ENCODE measurements at regions not wholly inside any gene's neighbourhood (a gene's known extent, or its start where the extent isn't known, plus 50 kb on each side); places are given as distances from the start of the nearest gene placed in this dataset.

DNA sequence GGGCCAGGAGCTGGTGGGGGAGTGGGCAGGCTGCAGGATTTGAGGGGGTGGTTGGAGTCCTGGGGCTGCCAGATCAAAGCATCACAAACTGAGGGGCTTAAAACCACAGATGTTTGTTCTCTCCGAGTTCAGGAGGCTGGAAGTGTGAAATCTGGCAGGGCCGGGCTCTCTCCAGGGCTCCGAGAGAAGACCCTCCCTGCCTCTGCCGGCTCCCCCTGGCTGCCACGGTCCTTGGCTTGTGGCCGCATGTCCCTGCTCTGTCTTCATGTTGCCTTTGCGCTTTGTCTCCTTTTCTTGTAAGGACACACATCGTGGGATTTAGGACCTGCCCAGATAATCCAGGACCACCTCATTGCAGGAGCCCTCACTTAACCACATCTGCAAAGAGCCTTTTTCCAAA, 139.8 kb upstream of the GSE1 start:
- TF ChIP-seq, protein P1, sequence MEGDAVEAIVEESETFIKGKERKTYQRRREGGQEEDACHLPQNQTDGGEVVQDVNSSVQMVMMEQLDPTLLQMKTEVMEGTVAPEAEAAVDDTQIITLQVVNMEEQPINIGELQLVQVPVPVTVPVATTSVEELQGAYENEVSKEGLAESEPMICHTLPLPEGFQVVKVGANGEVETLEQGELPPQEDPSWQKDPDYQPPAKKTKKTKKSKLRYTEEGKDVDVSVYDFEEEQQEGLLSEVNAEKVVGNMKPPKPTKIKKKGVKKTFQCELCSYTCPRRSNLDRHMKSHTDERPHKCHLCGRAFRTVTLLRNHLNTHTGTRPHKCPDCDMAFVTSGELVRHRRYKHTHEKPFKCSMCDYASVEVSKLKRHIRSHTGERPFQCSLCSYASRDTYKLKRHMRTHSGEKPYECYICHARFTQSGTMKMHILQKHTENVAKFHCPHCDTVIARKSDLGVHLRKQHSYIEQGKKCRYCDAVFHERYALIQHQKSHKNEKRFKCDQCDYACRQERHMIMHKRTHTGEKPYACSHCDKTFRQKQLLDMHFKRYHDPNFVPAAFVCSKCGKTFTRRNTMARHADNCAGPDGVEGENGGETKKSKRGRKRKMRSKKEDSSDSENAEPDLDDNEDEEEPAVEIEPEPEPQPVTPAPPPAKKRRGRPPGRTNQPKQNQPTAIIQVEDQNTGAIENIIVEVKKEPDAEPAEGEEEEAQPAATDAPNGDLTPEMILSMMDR (IDR thresholded peaks at IDR 0.05; ENCODE audit: unreplicated experiment in 3 of 3): no peak
- peaks cover 50% of the 10 kb centered on the region for H3K4me1 Mint-ChIP-seq
- no peaks in the 10 kb centered on the region for H3K9me3 Mint-ChIP-seq
- peak overlapping the region; percentile 43 to 88 (median 47) for H3K27ac Mint-ChIP-seq
- peaks cover 5% of the 10 kb centered on the region for H3K27me3 Mint-ChIP-seq (ENCODE audit: low read depth)
- peak overlapping the region; percentile 9 to 30 (median 11) for H3K4me3 Mint-ChIP-seq
- H3K36me3 Mint-ChIP-seq (ENCODE audit: low read depth): peaks cover 4% of the 10 kb centered on the region

DNA sequence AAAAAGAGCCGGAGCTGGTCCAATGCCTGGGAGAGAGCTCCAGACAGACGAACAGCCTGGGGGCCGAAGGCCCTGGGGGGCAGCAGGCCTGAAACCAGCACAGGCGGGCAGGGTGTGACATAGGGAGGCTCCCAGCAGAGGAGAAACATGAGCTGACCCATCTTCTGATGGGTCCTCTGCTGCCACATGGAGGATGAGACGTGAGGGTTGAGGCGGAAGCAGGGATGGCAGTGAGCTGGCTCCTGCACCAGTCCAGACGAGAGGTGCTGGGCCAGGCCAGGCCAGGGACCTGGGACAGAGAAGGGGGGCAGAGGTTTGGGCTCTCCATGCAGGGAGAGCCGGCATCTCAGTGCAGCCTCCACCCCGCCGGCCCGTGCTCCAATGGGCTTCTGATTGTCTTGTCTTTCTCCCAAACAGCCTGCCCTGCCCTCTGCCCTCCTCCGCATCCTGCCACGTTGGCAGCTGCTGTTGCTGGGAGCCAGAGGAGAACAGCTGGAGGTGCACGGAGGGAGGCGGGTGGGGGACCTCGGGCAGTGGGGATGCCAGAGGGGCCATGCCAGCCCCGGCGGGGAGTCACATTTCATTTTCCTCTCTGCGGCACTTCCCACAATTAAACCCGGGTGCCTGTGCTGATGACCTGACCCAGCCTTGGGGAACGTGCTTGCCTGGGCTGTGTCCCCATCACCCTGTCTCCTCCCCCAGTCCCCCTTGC, 139.1 kb upstream of the GSE1 start:
- peak overlapping the region in 2 of 3 experiments; percentile 31 to 67 for H3K4me3 Mint-ChIP-seq
- peaks cover 5% of the 10 kb centered on the region for H3K27me3 Mint-ChIP-seq (ENCODE audit: low read depth)
- TF ChIP-seq, protein P1 (IDR thresholded peaks at IDR 0.05; ENCODE audit: unreplicated experiment in 3 of 3): no peak
- H3K36me3 Mint-ChIP-seq (ENCODE audit: low read depth): peaks cover 4% of the 10 kb centered on the region
- peaks cover 50% of the 10 kb centered on the region for H3K4me1 Mint-ChIP-seq
- no peaks in the 10 kb centered on the region for H3K9me3 Mint-ChIP-seq
- H3K27ac Mint-ChIP-seq: peak overlapping the region; percentile 43 to 88 (median 47)

DNA sequence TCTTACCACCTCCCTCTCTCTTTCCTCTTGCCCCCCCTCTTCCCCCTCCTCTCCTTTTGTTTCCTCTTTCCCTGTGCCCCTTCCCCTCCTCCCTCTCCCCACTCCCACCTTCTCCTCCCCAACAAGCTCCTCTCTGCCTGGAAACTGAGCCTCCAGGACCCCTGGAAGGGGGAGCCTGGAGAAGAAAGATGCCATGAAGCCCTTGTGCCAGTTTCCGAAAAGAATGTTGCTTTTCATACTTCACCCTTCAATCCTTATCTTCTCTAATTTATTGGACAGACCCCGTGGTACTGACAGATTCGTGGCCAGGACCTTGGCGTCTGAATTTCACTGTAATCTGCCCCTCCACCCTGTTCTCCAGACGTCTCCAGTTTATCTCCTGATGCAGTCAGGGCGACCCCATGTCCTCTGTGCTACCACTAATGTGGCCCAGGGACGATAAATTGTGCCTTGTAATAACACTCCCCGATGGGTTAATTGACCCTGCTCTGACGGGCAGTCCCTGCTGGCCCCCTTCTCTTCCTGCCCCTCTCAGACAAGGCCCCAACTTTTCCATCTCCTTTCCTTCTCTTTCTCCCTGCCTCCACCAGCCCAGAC, 138.4 kb upstream of the GSE1 start:
- H3K9me3 Mint-ChIP-seq: no peaks in the 10 kb centered on the region
- peak overlapping the region; percentile 43 to 71 (median 47) for H3K27ac Mint-ChIP-seq
- peaks cover 50% of the 10 kb centered on the region for H3K4me1 Mint-ChIP-seq
- peak overlapping the region; percentile 10 to 38 (median 31) for H3K4me3 Mint-ChIP-seq
- TF ChIP-seq, protein P1 (IDR thresholded peaks at IDR 0.05; ENCODE audit: unreplicated experiment in 3 of 3): no peak
- peaks cover 5% of the 10 kb centered on the region for H3K27me3 Mint-ChIP-seq (ENCODE audit: low read depth)
- peaks cover 4% of the 10 kb centered on the region for H3K36me3 Mint-ChIP-seq (ENCODE audit: low read depth)

DNA sequence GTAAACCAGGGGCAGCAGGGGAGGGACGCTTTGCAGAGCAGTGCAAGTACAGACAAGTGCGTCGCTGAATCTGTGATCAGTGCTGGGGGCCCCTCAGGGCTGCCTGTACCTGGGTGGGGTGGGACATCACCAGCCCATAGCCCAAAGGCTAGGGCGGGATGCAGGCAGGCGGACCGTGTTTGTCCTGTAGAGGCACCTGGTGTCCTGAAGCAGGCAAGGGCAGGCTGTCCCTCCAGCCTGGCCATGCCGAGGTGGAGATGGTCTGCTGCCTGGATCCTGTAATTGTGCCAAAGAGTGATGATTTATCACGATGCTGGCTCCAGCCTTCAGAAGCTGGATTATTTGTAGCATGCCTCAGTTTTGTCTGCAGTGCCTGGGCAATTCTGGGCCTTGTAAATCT, 137.9 kb upstream of the GSE1 start:
- Mint-ChIP-seq H3K9me3 (no peaks in the 10 kb centered on the region), H3K4me3 (peak overlapping the region in 2 of 3 experiments; percentile 38 to 58), H3K27me3 (ENCODE audit: low read depth) (peaks cover 5% of the 10 kb centered on the region), H3K4me1 (peaks cover 51% of the 10 kb centered on the region), H3K27ac (peak overlapping the region; percentile 43 to 85 (median 71)), H3K36me3 (ENCODE audit: low read depth) (peaks cover 4% of the 10 kb centered on the region)
- TF ChIP-seq, protein P1 (IDR thresholded peaks at IDR 0.05; ENCODE audit: unreplicated experiment in 3 of 3): no peak

DNA sequence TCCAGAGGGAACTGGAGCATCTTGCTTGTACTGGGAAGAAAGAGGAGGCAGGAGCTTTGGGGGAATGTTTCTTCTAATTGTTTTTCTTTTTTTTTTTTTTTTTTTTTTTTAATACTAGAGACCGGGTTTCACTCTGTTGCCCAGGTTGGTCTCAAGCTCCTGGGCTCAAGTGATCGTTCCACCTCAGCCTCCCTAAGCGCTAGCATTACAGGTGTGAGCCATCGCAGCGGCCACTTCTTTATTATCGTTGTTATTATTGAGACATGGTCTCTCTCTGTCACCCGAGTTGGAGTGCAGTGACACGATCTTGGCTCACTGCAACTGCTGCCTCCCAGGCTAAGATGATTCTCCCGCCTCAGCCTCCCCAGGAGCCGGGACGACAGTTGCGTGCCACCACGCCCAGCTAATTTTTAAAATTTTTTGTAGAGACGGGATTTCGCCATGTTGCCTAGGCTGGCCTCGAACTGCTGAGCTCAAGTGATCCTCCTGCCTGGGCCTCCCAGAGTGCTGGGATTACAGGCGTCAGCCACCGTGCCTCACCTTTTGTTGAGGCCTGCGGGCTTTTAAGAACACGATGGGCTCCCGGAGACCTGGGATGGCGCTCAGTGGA, 137.3 kb upstream of the GSE1 start:
- peaks cover 57% of the 10 kb centered on the region for H3K4me1 Mint-ChIP-seq
- peak overlapping the region in 1 of 3 experiments; percentile 58 for H3K4me3 Mint-ChIP-seq
- H3K9me3 Mint-ChIP-seq: no peaks in the 10 kb centered on the region
- H3K27ac Mint-ChIP-seq: peak overlapping the region; percentile 43 to 85 (median 71)
- peaks cover 4% of the 10 kb centered on the region for H3K36me3 Mint-ChIP-seq (ENCODE audit: low read depth)
- TF ChIP-seq, protein P1 (IDR thresholded peaks at IDR 0.05; ENCODE audit: unreplicated experiment in 3 of 3): no peak
- peaks cover 5% of the 10 kb centered on the region for H3K27me3 Mint-ChIP-seq (ENCODE audit: low read depth)

Data from nephron (organoid).